HEK293T (cell line): ENCODE measurements at regions not wholly inside any gene's neighbourhood (a gene's known extent, or its start where the extent isn't known, plus 50 kb on each side); places are given as distances from the start of the nearest gene placed in this dataset.

Experiments used
- ELF4 ChIP-seq: fragments of 450-650 bp; IDR thresholded peaks from 2 replicates; pipeline ENCODE4 v1.6.1; 2017; ENCODE audit warnings: antibody characterized with exemption
- FOXK2 ChIP-seq: fragments of 450-650 bp; IDR thresholded peaks from 2 replicates; pipeline ENCODE4 v1.6.1; 2016; ENCODE audit warnings: mild to moderate bottlenecking
- LEF1 ChIP-seq: fragments of 450-650 bp; IDR thresholded peaks from 2 replicates; pipeline ENCODE4 v1.6.1; 2017; ENCODE audit warnings: mild to moderate bottlenecking, borderline replicate concordance
- NFRKB ChIP-seq: fragments of 450-650 bp; IDR thresholded peaks from 2 replicates; pipeline ENCODE4 v1.6.1; 2016; ENCODE audit warnings: mild to moderate bottlenecking, moderate library complexity
- PKNOX1 ChIP-seq: fragments of 450-650 bp; IDR thresholded peaks from 2 replicates; pipeline ENCODE4 v1.6.1; 2016
- SUZ12 ChIP-seq: fragments of 450-650 bp; IDR thresholded peaks from 2 replicates; pipeline ENCODE4 v1.6.1; 2016; ENCODE audit warnings: mild to moderate bottlenecking
- ZNF384 ChIP-seq: fragments of 450-650 bp; IDR thresholded peaks from 2 replicates; pipeline ENCODE4 v1.6.1; 2016

GRCh38 chr5:60470881-60471280 lies 229.1 kb downstream of the DEPDC1B start:
- no peak for TF ChIP-seq FOXK2
- TF ChIP-seq LEF1: no peak
- TF ChIP-seq ELF4: no peak
- no peak for TF ChIP-seq SUZ12
- TF ChIP-seq ZNF384: no peak
- no peak for TF ChIP-seq NFRKB
- TF ChIP-seq PKNOX1: no peak
